ENCODE measurements at regions not wholly inside any gene's neighbourhood (a gene's known extent, or its start where the extent isn't known, plus 50 kb on each side); places are given as distances from the start of the nearest gene placed in this dataset.

DNA sequence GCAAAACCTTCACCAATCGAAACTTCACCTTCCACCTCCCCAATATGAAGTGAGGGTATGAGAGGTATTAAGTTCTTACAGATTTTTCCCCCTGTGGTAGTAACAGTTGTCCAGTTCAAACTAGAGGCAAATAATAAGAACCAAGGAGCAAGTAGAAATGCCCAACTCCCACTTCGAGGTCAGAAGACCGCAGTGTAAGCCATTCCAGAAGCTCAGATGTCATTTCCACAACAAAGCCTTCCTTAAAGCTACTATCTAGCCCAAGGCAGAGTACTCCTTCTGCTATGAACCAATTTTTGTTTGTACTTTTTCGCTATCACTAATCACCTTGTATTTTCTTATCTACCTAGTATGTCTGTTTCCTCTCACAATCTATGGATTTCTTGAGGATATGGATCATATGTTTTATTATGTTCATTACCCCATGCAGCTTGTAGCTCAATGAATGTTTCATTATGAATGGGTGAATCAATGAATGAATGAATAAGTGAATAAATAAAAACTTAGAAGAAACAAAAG, 235.7 kb upstream of the KCNMB2 start:
- no peak for DNase-seq (ENCODE audit: low read depth in 1 of 2, low spot score in 1 of 2)

DNA sequence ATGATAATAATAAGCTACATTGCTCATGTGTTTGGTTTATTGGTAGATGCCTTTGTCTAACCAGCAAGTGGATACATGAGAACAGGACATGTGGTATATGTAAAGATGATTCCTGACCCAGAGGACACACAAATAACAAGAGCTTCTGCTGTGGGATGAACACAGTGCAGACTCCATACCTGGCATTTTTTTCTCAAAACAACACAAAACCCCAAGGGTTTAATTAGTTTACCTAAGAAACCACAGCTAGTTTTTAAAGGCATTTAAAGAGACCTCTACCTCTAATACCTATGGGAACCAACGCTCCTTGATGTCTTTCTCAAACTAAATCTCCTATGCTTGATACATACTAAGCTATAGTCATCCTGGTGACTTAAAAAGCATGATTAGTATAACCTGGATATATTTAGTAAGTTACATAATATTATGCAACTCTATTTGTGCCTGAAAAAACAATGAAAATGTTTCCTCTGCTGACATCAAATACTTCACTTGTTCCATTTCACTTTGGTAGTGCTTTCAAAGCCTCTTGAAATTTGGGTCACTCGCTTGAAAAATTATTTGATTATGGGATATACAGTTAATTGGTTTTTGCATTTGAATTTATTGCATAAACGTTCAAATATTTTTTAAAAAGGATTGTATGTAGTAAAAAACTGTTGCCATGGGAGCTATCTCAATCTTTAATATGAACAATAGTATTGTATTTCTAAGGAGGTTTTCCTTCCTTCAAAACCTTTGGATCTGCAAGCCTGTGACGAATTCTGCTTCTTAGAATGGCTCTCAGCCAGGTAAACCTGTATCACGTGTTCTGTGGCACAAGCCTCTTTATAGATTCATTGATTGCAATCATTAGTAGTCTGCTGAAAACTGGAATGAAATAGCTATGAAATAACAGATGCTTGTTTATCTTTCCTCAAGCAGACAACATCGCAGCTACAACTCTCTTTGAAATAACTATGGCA, 233.0 kb upstream of the KCNMB2 start:
- DNase-seq (ENCODE audit: low read depth in 1 of 2, low spot score in 1 of 2) = no peak

DNA sequence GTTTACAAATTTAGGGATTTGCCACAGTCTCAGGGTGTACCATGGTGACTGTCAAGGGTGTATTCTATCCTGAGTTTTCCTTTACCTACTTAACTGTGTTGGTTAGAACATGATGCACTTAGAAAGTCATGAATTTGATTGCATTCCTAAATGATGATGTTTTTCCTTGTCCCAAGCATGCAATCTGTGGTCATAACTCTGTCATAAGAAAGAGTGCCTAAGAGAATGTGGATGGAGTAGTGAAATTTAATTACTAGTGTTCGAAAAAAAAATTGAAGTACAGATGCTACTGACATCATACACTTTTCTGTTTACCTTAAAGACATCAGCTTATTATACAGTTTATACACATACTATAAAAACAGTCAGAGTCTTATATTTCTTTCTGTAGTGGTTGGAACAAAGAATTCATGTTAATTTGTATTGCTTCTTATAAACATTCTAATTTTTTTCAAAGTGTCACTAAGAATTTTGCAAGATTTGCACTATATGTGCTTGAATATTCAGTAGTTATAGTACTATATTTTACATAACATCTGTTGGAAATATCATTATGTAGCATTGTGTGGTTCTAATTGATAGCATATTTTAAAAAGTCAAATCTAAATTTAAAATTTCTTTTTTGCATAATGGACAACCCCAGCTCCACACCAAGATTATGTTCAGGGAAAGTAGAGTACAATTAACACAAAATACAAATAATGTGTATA, 231.3 kb upstream of the KCNMB2 start:
- DNase-seq (ENCODE audit: low read depth in 1 of 2, low spot score in 1 of 2) = no peak

GRCh38 chr3:178306432-178307115, 229.7 kb upstream of the KCNMB2 start:
- no peak for DNase-seq (ENCODE audit: low read depth in 1 of 2, low spot score in 1 of 2)

DNA sequence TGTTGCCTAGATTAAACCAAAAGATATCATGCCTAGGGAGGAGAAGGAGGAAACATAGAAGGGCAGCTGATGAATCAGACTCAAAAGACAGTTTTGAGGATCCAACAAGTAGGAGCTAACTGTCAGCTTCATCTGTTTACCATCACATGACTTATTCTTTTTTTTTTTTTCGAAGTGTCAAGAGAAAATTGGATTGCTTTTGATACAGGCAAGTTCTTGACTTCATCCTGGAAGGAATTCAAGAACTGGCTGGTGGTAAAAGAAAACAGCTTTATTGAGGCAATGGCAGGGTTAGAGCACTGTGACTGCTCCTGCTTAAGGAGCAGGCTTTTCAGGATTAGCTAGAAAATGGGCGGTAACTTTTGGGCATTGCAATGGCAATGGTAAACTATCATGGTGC, 227.5 kb upstream of the KCNMB2 start:
- DNase-seq (ENCODE audit: low read depth in 1 of 2, low spot score in 1 of 2) = no peak

GRCh38 chr3:178310949-178311348, 225.3 kb upstream of the KCNMB2 start:
- DNase-seq (ENCODE audit: low read depth in 1 of 2, low spot score in 1 of 2) = no peak

DNA sequence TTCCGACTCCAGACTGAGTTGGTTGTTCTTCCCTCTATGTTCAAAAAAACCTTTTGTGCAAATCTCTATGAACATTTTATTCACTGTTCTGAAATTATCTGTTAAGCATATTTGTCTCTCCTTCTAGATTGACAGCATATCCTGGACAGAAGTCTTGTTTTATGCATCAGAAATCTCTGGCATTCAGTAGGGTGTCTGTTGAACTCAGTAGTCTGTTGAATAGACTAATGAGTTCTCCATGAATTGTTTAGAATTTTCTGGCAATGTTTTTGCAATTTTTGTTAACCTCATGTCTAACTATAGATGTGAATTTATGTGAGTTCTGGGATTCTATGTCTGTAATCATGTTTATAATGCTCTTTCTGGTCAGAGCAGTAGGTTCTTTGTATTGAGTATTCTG, 222.5 kb upstream of the KCNMB2 start:
- no peak for DNase-seq (ENCODE audit: low read depth in 1 of 2, low spot score in 1 of 2)

GRCh38 chr3:178318340-178318739, 217.9 kb upstream of the KCNMB2 start:
- no peak for DNase-seq (ENCODE audit: low read depth in 1 of 2, low spot score in 1 of 2)

GRCh38 chr3:178318941-178319816, 217.1 kb upstream of the KCNMB2 start:
- no peak for DNase-seq (ENCODE audit: low read depth in 1 of 2, low spot score in 1 of 2)

DNA sequence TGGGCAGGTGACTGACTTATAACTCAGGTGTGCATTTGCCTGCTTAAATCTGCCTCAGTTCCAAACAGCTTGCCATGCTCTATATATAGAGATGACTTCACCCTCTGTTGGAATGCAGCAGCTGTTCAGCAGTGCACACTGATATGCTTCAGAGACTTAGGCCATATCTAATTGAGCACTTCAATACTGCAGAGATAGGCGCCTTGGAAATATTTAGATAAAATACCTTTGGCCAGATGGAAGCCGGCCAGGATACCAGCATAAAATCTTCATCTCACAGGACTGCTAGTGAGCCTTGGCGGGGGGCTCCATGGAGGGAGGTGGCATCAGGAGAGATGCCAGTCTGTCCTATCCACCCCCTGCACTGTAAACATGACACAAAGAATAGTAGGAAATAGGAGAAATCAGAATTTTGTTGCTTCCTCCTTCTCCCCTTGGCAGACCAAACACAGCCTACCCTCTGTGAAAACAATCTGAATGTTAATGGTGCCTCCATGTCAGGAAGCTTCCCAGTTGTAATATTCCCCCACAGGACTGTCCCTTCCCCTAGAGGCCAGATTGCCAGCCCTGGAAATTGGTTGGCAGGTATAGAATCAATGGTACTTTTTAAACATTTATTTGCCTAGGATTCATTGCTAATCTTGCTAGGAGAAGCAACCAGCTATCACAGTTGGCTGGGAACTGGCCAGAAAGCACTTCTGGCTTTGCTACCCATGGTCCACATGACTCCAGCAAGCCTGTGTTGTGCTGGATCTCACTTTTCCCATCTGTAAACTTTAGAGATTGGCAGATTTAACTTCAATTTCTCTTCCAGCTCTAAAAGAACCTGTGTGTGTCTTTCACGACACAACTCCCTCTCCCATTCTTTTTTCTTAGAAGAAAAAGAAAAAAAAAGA, 215.5 kb upstream of the KCNMB2 start:
- DNase-seq (ENCODE audit: low read depth in 1 of 2, low spot score in 1 of 2) = no peak

DNA sequence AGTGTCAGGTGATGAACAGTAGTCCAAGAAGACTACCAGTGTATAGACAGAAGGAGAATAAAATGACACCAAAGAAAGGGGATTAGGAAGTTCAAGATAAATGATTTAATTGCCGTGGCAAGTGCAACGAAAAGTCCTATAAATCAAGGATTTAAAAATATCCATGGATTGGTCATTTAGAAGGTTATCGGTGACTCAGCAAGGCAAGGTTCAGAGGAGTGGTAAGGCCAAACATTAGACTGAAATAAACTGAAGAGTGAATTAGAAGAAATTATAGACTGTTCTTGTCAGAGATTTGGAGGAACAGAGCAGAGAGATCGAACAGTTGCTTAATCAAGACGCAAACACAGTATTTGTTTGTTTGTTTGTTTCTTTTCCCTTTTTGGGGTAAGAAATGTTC, 211.9 kb upstream of the KCNMB2 start:
- DNase-seq (ENCODE audit: low read depth in 1 of 2, low spot score in 1 of 2) = no peak

DNA sequence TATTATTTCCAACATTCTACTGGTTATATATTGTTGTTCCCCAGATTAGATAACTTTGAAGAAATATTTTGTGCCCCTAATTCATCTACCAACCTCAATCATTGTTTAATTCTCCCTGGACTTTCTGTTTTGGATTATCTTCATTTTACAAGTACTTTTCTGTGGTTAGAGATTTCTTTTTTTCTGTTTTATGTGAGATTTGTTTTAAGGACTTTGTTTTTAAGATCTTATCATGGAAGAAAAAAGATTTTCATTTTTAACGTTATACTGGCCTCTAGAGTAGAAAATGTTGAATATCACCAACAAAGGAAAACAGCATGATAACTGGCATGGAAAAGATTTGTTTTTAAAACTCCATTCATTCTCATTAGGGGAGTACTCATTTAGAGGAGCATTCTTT, 210.9 kb upstream of the KCNMB2 start:
- no peak for DNase-seq (ENCODE audit: low read depth in 1 of 2, low spot score in 1 of 2)

DNA sequence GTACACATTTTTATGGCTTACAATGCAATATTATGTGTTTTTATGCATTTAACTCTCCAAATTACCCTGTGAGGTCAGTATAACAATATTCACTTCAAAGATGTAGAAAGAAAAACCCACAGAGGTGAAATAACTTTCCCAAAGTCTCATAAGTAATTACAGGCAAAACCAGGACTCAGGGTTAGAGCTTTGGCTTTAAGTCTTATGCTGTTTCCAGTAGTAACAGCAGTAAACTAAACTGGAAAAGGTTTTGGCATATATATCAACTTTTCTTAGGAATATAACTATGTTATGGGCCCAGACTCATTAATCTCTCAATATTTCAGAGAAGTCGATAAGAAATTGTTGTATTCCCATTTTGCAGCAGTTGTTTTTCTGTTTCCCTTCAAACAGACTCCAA, 206.3 kb upstream of the KCNMB2 start:
- no peak for DNase-seq (ENCODE audit: low read depth in 1 of 2, low spot score in 1 of 2)

GRCh38 chr3:178334239-178334638, 202.0 kb upstream of the KCNMB2 start:
- no peak for DNase-seq (ENCODE audit: low read depth in 1 of 2, low spot score in 1 of 2)

GRCh38 chr3:178336336-178336735, 199.9 kb upstream of the KCNMB2 start:
- DNase-seq (ENCODE audit: low read depth in 1 of 2, low spot score in 1 of 2) = no peak

DNA sequence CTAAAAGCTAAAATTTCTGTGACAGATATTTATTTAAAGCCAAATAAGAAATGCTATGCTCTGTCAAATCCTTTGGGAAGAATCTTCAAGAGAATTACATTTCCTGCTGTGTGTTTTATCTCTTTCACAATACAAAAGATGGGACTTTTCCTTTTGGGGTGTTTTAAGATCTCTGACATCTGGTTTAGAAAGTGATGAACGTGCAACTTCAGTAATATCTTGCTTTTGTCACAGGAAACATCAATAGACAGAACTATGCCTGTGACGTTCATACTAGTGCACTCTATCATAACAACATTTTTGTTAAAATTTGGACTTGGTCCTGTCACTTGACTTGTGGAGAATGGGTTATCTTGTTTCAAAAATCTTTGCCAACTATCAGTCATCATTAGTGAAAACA, 195.7 kb upstream of the KCNMB2 start:
- no peak for DNase-seq (ENCODE audit: low read depth in 1 of 2, low spot score in 1 of 2)

DNA sequence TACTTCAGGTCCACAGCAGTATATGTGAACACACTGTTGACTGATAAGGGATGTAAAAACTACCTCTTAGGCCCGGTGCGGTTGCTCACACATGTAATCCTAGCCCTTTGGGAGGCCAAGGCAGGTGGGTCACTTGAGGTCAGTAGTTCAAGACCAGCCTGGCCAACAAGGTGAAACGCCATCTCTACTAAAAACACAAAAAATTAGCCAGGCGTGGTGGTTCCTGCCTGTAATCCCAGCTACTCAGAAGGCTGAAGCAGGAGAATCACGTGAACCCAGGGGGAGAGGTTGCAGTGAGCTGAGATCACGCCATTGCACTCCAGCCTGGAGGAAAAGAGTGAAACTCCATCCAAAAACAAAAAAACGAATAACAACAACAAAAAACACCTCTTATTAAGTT, 194.6 kb upstream of the KCNMB2 start:
- DNase-seq (ENCODE audit: low read depth in 1 of 2, low spot score in 1 of 2) = no peak

DNA sequence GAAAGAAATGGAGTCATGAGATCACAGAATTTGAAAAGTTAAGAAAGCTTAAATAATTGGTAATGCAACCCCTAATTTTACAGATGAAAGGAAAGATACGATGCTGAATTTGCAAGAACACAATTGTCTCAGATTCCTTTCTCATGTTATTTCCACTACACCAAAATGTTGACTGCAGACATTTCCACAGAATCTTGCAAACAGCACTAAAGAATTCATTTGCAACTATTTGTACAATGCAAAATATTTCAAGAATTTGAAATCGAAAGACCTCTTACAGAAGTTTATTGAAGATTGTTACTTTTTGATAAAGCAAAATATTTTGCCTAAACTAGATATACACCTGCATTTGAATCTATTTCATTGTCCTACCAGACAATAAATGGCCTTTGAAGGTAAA, 194.1 kb upstream of the KCNMB2 start:
- no peak for DNase-seq (ENCODE audit: low read depth in 1 of 2, low spot score in 1 of 2)

DNA sequence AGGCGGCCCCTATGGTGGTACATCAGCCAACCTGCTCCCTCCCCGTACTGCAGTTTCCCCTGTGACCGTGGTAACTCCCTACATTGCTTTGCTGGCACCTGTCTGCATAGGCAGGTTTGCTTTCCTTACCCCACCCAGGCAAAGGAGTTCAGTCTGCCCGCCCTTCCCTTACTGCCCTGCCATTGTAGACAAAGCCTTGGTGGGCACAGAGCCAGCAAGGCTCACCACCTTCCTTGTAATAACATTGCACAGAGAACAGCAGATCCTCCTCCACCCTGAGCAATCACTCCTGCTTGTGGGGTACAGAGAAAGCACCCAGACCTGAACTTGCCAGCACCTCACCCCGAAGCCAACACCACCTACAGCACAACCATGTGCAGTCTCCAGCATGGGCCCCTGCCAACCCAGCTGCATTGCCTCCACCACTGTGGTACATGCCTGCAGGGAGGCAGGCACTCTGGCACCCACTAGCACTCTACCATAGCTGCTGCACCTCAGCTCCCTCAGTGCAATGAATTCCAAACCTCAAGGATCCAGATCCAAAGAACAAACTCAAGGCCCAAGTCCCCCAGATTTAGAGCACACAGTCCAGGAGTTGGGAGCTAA, 192.7 kb upstream of the KCNMB2 start:
- DNase-seq (ENCODE audit: low read depth in 1 of 2, low spot score in 1 of 2) = no peak
